ENCODE measurements at regions not wholly inside any gene's neighbourhood (a gene's known extent, or its start where the extent isn't known, plus 50 kb on each side); places are given as distances from the start of the nearest gene placed in this dataset.

GRCh38 chr1:63269571-63269970 lies 52.8 kb upstream of the FOXD3 start:
- no peak for TF ChIP-seq CTCF (conservative IDR thresholded peaks at IDR 0.05; ENCODE audit: low read length)
- no peak for TF ChIP-seq EZH2phosphoT487 (IDR thresholded peaks at IDR 0.05; ENCODE audit: borderline replicate concordance, low read depth, low read length)

All from OCI-LY7 (cell line).